H1 (cell line): ENCODE measurements at regions not wholly inside any gene's neighbourhood (a gene's known extent, or its start where the extent isn't known, plus 50 kb on each side); places are given as distances from the start of the nearest gene placed in this dataset.

Experiments used
- CTCF ChIA-PET: fragments of 300-600 bp; sonication (Branson Sonifier 250); formaldehyde crosslinking; loops from one replicate; lab custom pipeline; 2021; ENCODE audit not compliant: partially characterized antibody; lab: Charles Lee
- POLR2A ChIA-PET: fragments of 300-600 bp; sonication (Branson Sonifier 250); formaldehyde crosslinking; loops from one replicate; lab custom pipeline; 2021; ENCODE audit warnings: inconsistent platforms; ENCODE audit not compliant: partially characterized antibody; lab: Charles Lee
- DNase-seq, 2 experiments: peaks; one replicate each; pipeline versions ENCODE4 v3.0.0 to v3.0.0-alpha.2; 2010 to 2022; ENCODE audit warnings: low spot score in 2 of 2, low read depth in 1 of 2, mixed read lengths in 1 of 2
- FAIRE-seq: peaks from 2 replicates; lab custom pipeline; 2011; peaks lifted over from hg19 to GRCh38; lab: Jason Lieb, UNC
- H2AFZ ChIP-seq: 2 replicates; pipeline ENCODE4 v1.8.1; 2012; ENCODE audit warnings: low read length, inconsistent platforms
- H2AK5ac ChIP-seq: 2 replicates; pipeline ENCODE4 v1.6.1; 2013; ENCODE audit warnings: low read depth, low read length
- H2BK120ac ChIP-seq: replicated peaks from 2 replicates; pipeline ENCODE3; 2013; ENCODE audit warnings: low read depth, low read length, inconsistent platforms
- H2BK12ac ChIP-seq: 2 replicates; pipeline ENCODE4 v1.6.1; 2013; ENCODE audit warnings: low read depth, low read length
- H2BK15ac ChIP-seq: 2 replicates; pipeline ENCODE4 v1.6.1; 2013; ENCODE audit warnings: low read length
- H2BK20ac ChIP-seq: 2 replicates; pipeline ENCODE4 v1.6.1; 2013; ENCODE audit warnings: low read length
- H2BK5ac ChIP-seq: 2 replicates; pipeline ENCODE4 v1.6.1; 2013; ENCODE audit warnings: low read depth, low read length
- H3K14ac ChIP-seq: 2 replicates; pipeline ENCODE4 v1.6.1; 2013; ENCODE audit warnings: inconsistent platforms; ENCODE audit not compliant: insufficient read length
- H3K18ac ChIP-seq: 2 replicates; pipeline ENCODE4 v1.6.1; 2013; ENCODE audit warnings: low read length; ENCODE audit errors: extremely low read depth
- H3K23ac ChIP-seq: 2 replicates; pipeline ENCODE4 v1.6.1; 2013; ENCODE audit warnings: inconsistent platforms; ENCODE audit not compliant: insufficient read length
- H3K23me2 ChIP-seq: 2 replicates; pipeline ENCODE4 v1.6.1; 2013; ENCODE audit warnings: low read depth, low read length
- H3K27ac ChIP-seq: 2 replicates; pipeline ENCODE4 v1.6.1; 2011; ENCODE audit warnings: low read depth, low read length, inconsistent platforms
- H3K27me3 ChIP-seq, 4 experiments: replicated peaks in 1 of 4; 1 replicate in 1 of 4; 2 replicates in 3 of 4; pipeline versions ENCODE4 v1.6.1 to v1.8.1; 2011 to 2013; ENCODE audit warnings: low read length in 3 of 4, mild to moderate bottlenecking in 3 of 4, inconsistent platforms in 2 of 4, mixed read lengths in 2 of 4, moderate library complexity in 1 of 4; ENCODE audit not compliant: control insufficient read depth in 3 of 4, insufficient read depth in 3 of 4; ENCODE audit errors: extremely low read depth in 1 of 4
- H3K36me3 ChIP-seq, 4 experiments: 2 replicates each; pipeline versions ENCODE4 v1.6.1 to v1.8.1; 2011 to 2013; ENCODE audit warnings: mild to moderate bottlenecking in 4 of 4, low read length in 3 of 4, moderate library complexity in 2 of 4, control low read depth in 1 of 4, inconsistent platforms in 1 of 4; ENCODE audit not compliant: insufficient read depth in 4 of 4, control insufficient read depth in 2 of 4
- H3K4ac ChIP-seq: replicated peaks from 2 replicates; pipeline ENCODE3; 2013; ENCODE audit warnings: low read length, low read depth, mixed read lengths, inconsistent platforms; ENCODE audit not compliant: insufficient read length
- H3K4me1 ChIP-seq, 4 experiments: replicated peaks in 1 of 4; 1 replicate in 1 of 4; 2 replicates in 3 of 4; pipeline versions ENCODE4 v1.6.1 to v1.8.1; 2011 to 2013; ENCODE audit warnings: low read length in 3 of 4, inconsistent platforms in 2 of 4, mixed read lengths in 1 of 4; ENCODE audit not compliant: insufficient read depth in 4 of 4, control insufficient read depth in 3 of 4
- H3K4me2 ChIP-seq, 2 experiments: 2 replicates each; pipeline versions ENCODE4 v1.6.1 to v1.8.1; 2011 to 2013; ENCODE audit warnings: low read depth in 2 of 2, low read length in 2 of 2, control low read depth in 1 of 2, inconsistent platforms in 1 of 2, mild to moderate bottlenecking in 1 of 2; ENCODE audit not compliant: insufficient read depth in 1 of 2
- H3K4me3 ChIP-seq, 4 experiments: fragments of 200-600, 300-600 bp in 1 of 4; sonication (generic), shearing (Covaris generic), sonication (Bioruptor Twin) in 1 of 4; 2 replicates each; pipeline versions ENCODE4 v1.5.1 to v1.8.1; 2011 to 2016; ENCODE audit warnings: low read length in 4 of 4, low read depth in 3 of 4, control low read depth in 2 of 4, inconsistent platforms in 2 of 4, mild to moderate bottlenecking in 2 of 4, mixed read lengths in 1 of 4, moderate library complexity in 1 of 4; ENCODE audit not compliant: insufficient read depth in 2 of 4; ENCODE audit errors: extremely low read depth in 1 of 4
- H3K56ac ChIP-seq: replicated peaks from 2 replicates; pipeline ENCODE3; 2013; ENCODE audit warnings: low read depth, mild to moderate bottlenecking, mixed read lengths, low read length, inconsistent platforms; ENCODE audit not compliant: insufficient read length
- H3K79me1 ChIP-seq: 2 replicates; pipeline ENCODE4 v1.6.1; 2013; ENCODE audit warnings: low read depth, low read length, control low read depth
- H3K79me2 ChIP-seq, 2 experiments: 2 replicates each; pipeline versions ENCODE4 v1.6.1 to v1.8.1; 2012 to 2013; ENCODE audit warnings: low read length in 2 of 2, mild to moderate bottlenecking in 2 of 2, inconsistent platforms in 1 of 2; ENCODE audit not compliant: insufficient read depth in 2 of 2, control insufficient read depth in 1 of 2
- H3K9ac ChIP-seq, 4 experiments: replicated peaks in 1 of 4; 1 replicate in 1 of 4; 2 replicates in 3 of 4; pipeline versions ENCODE4 v1.6.1 to v1.8.1; 2011 to 2013; ENCODE audit warnings: low read depth in 3 of 4, low read length in 3 of 4, control low read depth in 2 of 4, mild to moderate bottlenecking in 2 of 4, moderate library complexity in 2 of 4, inconsistent platforms in 1 of 4; ENCODE audit errors: extremely low read depth in 1 of 4
- H3K9me3 ChIP-seq, 2 experiments: 2 replicates each; pipeline versions ENCODE4 v1.6.1 to v1.8.1; 2012 to 2013; ENCODE audit warnings: mild to moderate bottlenecking in 2 of 2, moderate library complexity in 2 of 2, control low read depth in 1 of 2, inconsistent platforms in 1 of 2, low read depth in 1 of 2, low read length in 1 of 2, mixed read lengths in 1 of 2; ENCODE audit not compliant: insufficient read depth in 2 of 2
- H4K20me1 ChIP-seq, 2 experiments: replicated peaks in 1 of 2; 2 replicates each; pipeline versions ENCODE3 to v1.8.1; 2011 to 2013; ENCODE audit warnings: inconsistent platforms in 2 of 2, low read length in 2 of 2, mild to moderate bottlenecking in 1 of 2; ENCODE audit not compliant: insufficient read depth in 2 of 2, control insufficient read depth in 1 of 2
- H4K5ac ChIP-seq: 2 replicates; pipeline ENCODE4 v1.6.1; 2013; ENCODE audit warnings: low read length, low read depth, mixed read lengths, inconsistent platforms; ENCODE audit not compliant: insufficient read length
- H4K8ac ChIP-seq: 2 replicates; pipeline ENCODE4 v1.8.0; 2013; ENCODE audit warnings: mild to moderate bottlenecking, moderate library complexity, low read length, inconsistent platforms; ENCODE audit not compliant: insufficient read depth; ENCODE audit errors: extremely low read depth
- H4K91ac ChIP-seq: replicated peaks from 2 replicates; pipeline ENCODE3; 2013; ENCODE audit warnings: low read length, mixed read lengths, inconsistent platforms; ENCODE audit not compliant: insufficient read length
- ASH2L ChIP-seq: fragments of 200-600, 300-600 bp; sonication (generic); IDR thresholded peaks from one replicate; pipeline ENCODE4 v1.7.1; 2017; ENCODE audit warnings: low read length
- EZH2 ChIP-seq: fragments of 200-600 bp; sonication (generic); IDR thresholded peaks from 2 replicates; pipeline ENCODE4 v1.7.1; 2012; ENCODE audit warnings: low read depth, mild to moderate bottlenecking, moderate library complexity, low read length, inconsistent platforms; ENCODE audit not compliant: severe bottlenecking
- HDAC6 ChIP-seq: IDR thresholded peaks from one replicate; pipeline ENCODE4 v1.7.1; 2012; ENCODE audit warnings: low read depth, mild to moderate bottlenecking, inconsistent platforms, low read length, moderate library complexity
- MAFK ChIP-seq: IDR thresholded peaks from 2 replicates; pipeline ENCODE4 v1.6.1; 2012; ENCODE audit warnings: low read depth, mild to moderate bottlenecking, improper control_type of control experiment, low read length
- WGBS, 2 experiments: shearing (Covaris generic) in 1 of 2; methylation state at CpG; one replicate each; pipeline versions ENCODE4 v1.1.6 to v1.1.7; 2013 to 2015; ENCODE audit warnings: low lambda C conversion rate in 2 of 2, mixed read lengths in 2 of 2, inconsistent platforms in 1 of 2, low coverage in 1 of 2, missing lambda C conversion rate in 1 of 2; ENCODE audit not compliant: insufficient replicate concordance in 2 of 2, insufficient coverage in 1 of 2, insufficient read length in 1 of 2; ENCODE audit errors: extremely low coverage in 1 of 2, missing lambda C conversion rate in 1 of 2; 5-methylcytosine and 5-hydroxymethylcytosine counted together

- H2BK12ac ChIP-seq = no peak overlapping the region; the same call in 1 of the 2 replicates
- no peak for FAIRE-seq
- no peak overlapping the region for H2BK20ac ChIP-seq
- POLR2A ChIA-PET = no interaction called here
- H3K23me2 ChIP-seq = no peaks in the 10 kb centered on the region
- H2AK5ac ChIP-seq = no peak overlapping the region
- no peak overlapping the region for H3K9ac ChIP-seq
- H4K5ac ChIP-seq = no peak overlapping the region
- H3K79me2 ChIP-seq = no peaks in the 10 kb centered on the region; a peak in 1 of 4 replicates
- H4K20me1 ChIP-seq = no peaks in the 10 kb centered on the region
- H3K79me1 ChIP-seq = no peaks in the 10 kb centered on the region
- H3K4me3 ChIP-seq = no peak overlapping the region
- H3K23ac ChIP-seq = no peak overlapping the region
- no peak overlapping the region for H3K4ac ChIP-seq
- H3K18ac ChIP-seq = no peak overlapping the region
- no peak overlapping the region for H4K8ac ChIP-seq
- no peaks in the 10 kb centered on the region for H3K9me3 ChIP-seq
- no peak overlapping the region for H2BK120ac ChIP-seq
- no peaks in the 10 kb centered on the region for H3K36me3 ChIP-seq
- H2BK5ac ChIP-seq = no peak overlapping the region
- H3K56ac ChIP-seq = no peak overlapping the region
- no peaks in the 10 kb centered on the region for H3K27me3 ChIP-seq
- no peak overlapping the region for H3K14ac ChIP-seq
- H4K91ac ChIP-seq = no peak overlapping the region
- DNase-seq = peak in 1 of 2 experiments; percentile 28
- 94% methylated on average over 8 of the region's 8 CpGs; no CpG with 5 or more reads in 1 of the 2 experiments for WGBS, 2 experiments
- no peak overlapping the region; the same call in 1 of the 2 replicates for H2AFZ ChIP-seq
- no peaks in the 10 kb centered on the region for H3K4me1 ChIP-seq
- H2BK15ac ChIP-seq = no peak overlapping the region
- TF ChIP-seq ASH2L (no peak), MAFK (no peak), EZH2 (no peak), HDAC6 (no peak)
- TF ChIP-seq, all 59 proteins: peak for 0
- Histone ChIP-seq H3K4me2 (no peak overlapping the region), H3K27ac (no peak overlapping the region)
- CTCF ChIA-PET = interaction anchor here (1.0 to 3.2 kb wide), 6 partner anchors 17 to 205 kb away, joined by 3 to 12 read pairs (median 4); no protein-coding TSS in a partner anchor
Measured at GRCh38 chr10:47107007-47107747, 192.8 kb upstream of the GDF10 start.
